SK-N-SH (cell line): ENCODE measurements at regions not wholly inside any gene's neighbourhood (a gene's known extent, or its start where the extent isn't known, plus 50 kb on each side); places are given as distances from the start of the nearest gene placed in this dataset.
A peak's percentile ranks its signal among the peaks of the same experiment; 100 is the strongest.

Source experiments
- CTCF ChIA-PET: fragments of 300-600, 350-600 bp; formaldehyde crosslinking; extraction: SDS; loops from one replicate; lab custom pipeline; 2021; lab: Yijun Ruan, JAX
- POLR2A ChIA-PET: fragments of 350-600 bp; sonication (Branson Sonifier 250); formaldehyde crosslinking; extraction: SDS; loops from one replicate; lab custom pipeline; 2020; ENCODE audit warnings: antibody characterized with exemption, inconsistent platforms; lab: Yijun Ruan, JAX
- DNase-seq: peaks from one replicate; pipeline ENCODE4 v3.0.0; 2012
- H2AFZ ChIP-seq: fragments of 200-600 bp; sonication (generic); 2 replicates; pipeline ENCODE4 v1.8.1; 2016; ENCODE audit warnings: antibody characterized with exemption, mild to moderate bottlenecking, low read depth
- H3F3A ChIP-seq: fragments of 200-600 bp; sonication (generic); replicated peaks from 2 replicates; pipeline ENCODE3; 2016; ENCODE audit warnings: antibody characterized with exemption, mild to moderate bottlenecking; ENCODE audit not compliant: insufficient read depth
- H3K27ac ChIP-seq, 2 experiments: fragments of 200-500 bp in 1 of 2; fragments of 200-600 bp in 1 of 2; sonication (Bioruptor generic) in 1 of 2; sonication (generic), shearing (Covaris generic) in 1 of 2; 2 replicates each; pipeline versions ENCODE4 v1.5.1 to v1.6.1; 2014 to 2016; ENCODE audit warnings: low read depth in 2 of 2, inconsistent platforms in 1 of 2, low read length in 1 of 2, mild to moderate bottlenecking in 1 of 2, mixed read lengths in 1 of 2
- H3K27me3 ChIP-seq: fragments of 200-600 bp; sonication (generic), shearing (Covaris generic); 2 replicates; pipeline ENCODE4 v1.6.1; 2016; ENCODE audit warnings: mixed run types; ENCODE audit not compliant: insufficient read depth
- H3K36me3 ChIP-seq, 2 experiments: fragments of 200-500 bp in 1 of 2; fragments of 200-600 bp in 1 of 2; sonication (Bioruptor generic) in 1 of 2; sonication (generic) in 1 of 2; replicated peaks in 1 of 2; 2 replicates each; pipeline versions ENCODE3 to v1.5.1; 2014 to 2016; ENCODE audit warnings: low read length in 1 of 2, mild to moderate bottlenecking in 1 of 2; ENCODE audit not compliant: insufficient read depth in 2 of 2, control insufficient read depth in 1 of 2
- H3K4me1 ChIP-seq, 2 experiments: fragments of 200-500 bp in 1 of 2; fragments of 200-600 bp in 1 of 2; sonication (Bioruptor generic) in 1 of 2; sonication (generic), shearing (Covaris generic) in 1 of 2; 2 replicates each; pipeline versions ENCODE4 v1.5.1 to v1.6.1; 2014 to 2016; ENCODE audit warnings: low read depth in 1 of 2, low read length in 1 of 2, mixed run types in 1 of 2; ENCODE audit not compliant: insufficient read depth in 2 of 2, control insufficient read depth in 1 of 2
- H3K4me2 ChIP-seq: fragments of 200-600 bp; sonication (generic), shearing (Covaris generic); 2 replicates; pipeline ENCODE4 v1.6.1; 2017; ENCODE audit warnings: mixed run types
- H3K4me3 ChIP-seq, 2 experiments: fragments of 200-500 bp in 1 of 2; fragments of 200-600 bp in 1 of 2; sonication (Bioruptor generic) in 1 of 2; sonication (generic), shearing (Covaris generic) in 1 of 2; 2 replicates each; pipeline versions ENCODE4 v1.5.1 to v1.8.1; 2014 to 2016; ENCODE audit warnings: low read depth in 2 of 2, inconsistent platforms in 1 of 2, low read length in 1 of 2, mild to moderate bottlenecking in 1 of 2, mixed read lengths in 1 of 2, moderate library complexity in 1 of 2
- H3K79me2 ChIP-seq: fragments of 200-600 bp; sonication (generic); 2 replicates; pipeline ENCODE4 v1.8.1; 2017; ENCODE audit warnings: mild to moderate bottlenecking; ENCODE audit not compliant: insufficient read depth
- H3K9ac ChIP-seq: fragments of 200-600 bp; sonication (generic); 2 replicates; pipeline ENCODE4 v1.6.1; 2017; ENCODE audit warnings: mixed run types
- H3K9me2 ChIP-seq: fragments of 200-600 bp; sonication (generic); 2 replicates; pipeline ENCODE4 v1.6.1; 2017; ENCODE audit warnings: mixed run types
- H3K9me3 ChIP-seq: fragments of 200-600 bp; sonication (generic); 2 replicates; pipeline ENCODE4 v1.6.1; 2017; ENCODE audit warnings: mixed run types, mild to moderate bottlenecking, moderate library complexity
- H4K20me1 ChIP-seq: fragments of 200-600 bp; sonication (generic); 2 replicates; pipeline ENCODE4 v1.6.1; 2017; ENCODE audit warnings: mild to moderate bottlenecking, mixed run types; ENCODE audit not compliant: insufficient read depth
- ELF1 ChIP-seq: IDR thresholded peaks from 2 replicates; pipeline ENCODE4 v1.4.0; 2012
- EZH2phosphoT487 ChIP-seq: fragments of 200-600 bp; sonication (generic); IDR thresholded peaks from 2 replicates; pipeline ENCODE4 v1.6.1; 2017; ENCODE audit warnings: low read depth, mixed run types, mild to moderate bottlenecking, antibody characterized with exemption, moderate library complexity, borderline replicate concordance
- FOSL2 ChIP-seq: IDR thresholded peaks from 2 replicates; pipeline ENCODE4 v1.4.0; 2012; ENCODE audit warnings: low read depth, mild to moderate bottlenecking, moderate library complexity, borderline replicate concordance
- FOXJ3 ChIP-seq: sonication (generic); formaldehyde crosslinking; IDR thresholded peaks from 2 replicates; pipeline ENCODE4 v1.5.1; 2020; ENCODE audit warnings: mild to moderate bottlenecking, missing genetic modification reagents
- GATA2 ChIP-seq: sonication (generic); formaldehyde crosslinking; IDR thresholded peaks from 2 replicates; pipeline ENCODE4 v1.5.0; 2020; ENCODE audit warnings: mild to moderate bottlenecking, missing genetic modification reagents
- JUND ChIP-seq: IDR thresholded peaks from 2 replicates; pipeline ENCODE4 v1.4.0; 2012
- RAD21 ChIP-seq: IDR thresholded peaks from 2 replicates; pipeline ENCODE4 v1.6.1; 2012; ENCODE audit warnings: mild to moderate bottlenecking, low read length
- RCOR1 ChIP-seq: fragments of 150-350 bp; IDR thresholded peaks from 2 replicates; pipeline ENCODE4 v1.6.1; 2017; ENCODE audit warnings: antibody characterized with exemption, low read length
- RXRA ChIP-seq: IDR thresholded peaks from 2 replicates; pipeline ENCODE4 v1.4.0; 2012; ENCODE audit warnings: low read depth, mild to moderate bottlenecking, borderline replicate concordance
- TAF1 ChIP-seq: IDR thresholded peaks from 2 replicates; pipeline ENCODE4 v1.6.1; 2012; ENCODE audit warnings: low read depth, mild to moderate bottlenecking, low read length, moderate library complexity, borderline replicate concordance
- ZBTB33 ChIP-seq: IDR thresholded peaks from 2 replicates; pipeline ENCODE4 v1.4.0; 2012; ENCODE audit warnings: low read depth, borderline replicate concordance
- WGBS: methylation state at CpG from one replicate; pipeline ENCODE4 v1.1.6; 2017; ENCODE audit warnings: low lambda C conversion rate; 5-methylcytosine and 5-hydroxymethylcytosine counted together
- TF ChIP-seq, protein P1 (sequence below): fragments of 150-350 bp; IDR thresholded peaks from 2 replicates; pipeline ENCODE4 v1.6.1; 2016; ENCODE audit warnings: mild to moderate bottlenecking, low read depth, low read length
- TF ChIP-seq, protein P2 (sequence below): IDR thresholded peaks from 2 replicates; pipeline ENCODE4 v1.4.0; 2012; ENCODE audit warnings: low read depth

- TF ChIP-seq RXRA (no peak), EZH2phosphoT487 (no peak), ZBTB33 (no peak), RCOR1 (peak; percentile 95), JUND (no peak), TAF1 (no peak), RAD21 (no peak), ELF1 (no peak), GATA2 (peak; percentile 94), FOXJ3 (peak; percentile 56; the same call in 1 of the 2 replicates), FOSL2 (no peak)
- TF ChIP-seq, protein P1, sequence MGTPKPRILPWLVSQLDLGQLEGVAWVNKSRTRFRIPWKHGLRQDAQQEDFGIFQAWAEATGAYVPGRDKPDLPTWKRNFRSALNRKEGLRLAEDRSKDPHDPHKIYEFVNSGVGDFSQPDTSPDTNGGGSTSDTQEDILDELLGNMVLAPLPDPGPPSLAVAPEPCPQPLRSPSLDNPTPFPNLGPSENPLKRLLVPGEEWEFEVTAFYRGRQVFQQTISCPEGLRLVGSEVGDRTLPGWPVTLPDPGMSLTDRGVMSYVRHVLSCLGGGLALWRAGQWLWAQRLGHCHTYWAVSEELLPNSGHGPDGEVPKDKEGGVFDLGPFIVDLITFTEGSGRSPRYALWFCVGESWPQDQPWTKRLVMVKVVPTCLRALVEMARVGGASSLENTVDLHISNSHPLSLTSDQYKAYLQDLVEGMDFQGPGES: no peak
- TF ChIP-seq, protein P2, sequence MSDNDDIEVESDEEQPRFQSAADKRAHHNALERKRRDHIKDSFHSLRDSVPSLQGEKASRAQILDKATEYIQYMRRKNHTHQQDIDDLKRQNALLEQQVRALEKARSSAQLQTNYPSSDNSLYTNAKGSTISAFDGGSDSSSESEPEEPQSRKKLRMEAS: no peak
Measured at GRCh38 chr4:44056721-44057151, 391.9 kb downstream of the KCTD8 start (continued).

- no peaks in the 10 kb centered on the region for H3K79me2 ChIP-seq
- CTCF ChIA-PET: no interaction called here
- no peaks in the 10 kb centered on the region for H3F3A ChIP-seq
- H3K4me1 ChIP-seq: no peaks in the 10 kb centered on the region
- no peak overlapping the region for H3K27ac ChIP-seq
- H4K20me1 ChIP-seq: no peaks in the 10 kb centered on the region
- no peaks in the 10 kb centered on the region for H3K27me3 ChIP-seq
- H3K4me2 ChIP-seq: no peak overlapping the region
- WGBS: 0% methylated on average over 1 of the region's 6 CpGs
- no peak overlapping the region for H3K4me3 ChIP-seq
- DNase-seq: no peak
- no peak overlapping the region for H3K9ac ChIP-seq
- no peak overlapping the region for H2AFZ ChIP-seq
- H3K36me3 ChIP-seq: no peaks in the 10 kb centered on the region
- H3K9me3 ChIP-seq: no peaks in the 10 kb centered on the region
- TF ChIP-seq RXRA: no peak
- TF ChIP-seq, all 33 proteins: peak for 0
- H3K9me2 ChIP-seq: no peaks in the 10 kb centered on the region
- POLR2A ChIA-PET: no interaction called here
Measured at GRCh38 chr4:44070843-44071242, 377.8 kb downstream of the KCTD8 start.
